GM21619 (cell line): ENCODE measurements at regions not wholly inside any gene's neighbourhood (a gene's known extent, or its start where the extent isn't known, plus 50 kb on each side); places are given as distances from the start of the nearest gene placed in this dataset.

Experiments used
- ATAC-seq: cut with Tn5 transposase; IDR thresholded peaks from one replicate; pipeline ENCODE4 v1.9.1; 2021; ENCODE audit not compliant: unreplicated experiment

GRCh38 chr7:116145245-116145852 lies 65.0 kb upstream of the TES start:
- peak; percentile 76 for ATAC-seq

GRCh38 chr7:116148108-116148507 lies 62.2 kb upstream of the TES start:
- no peak for ATAC-seq

GRCh38 chr7:116148626-116149025 lies 61.7 kb upstream of the TES start:
- no peak for ATAC-seq

- ATAC-seq: peak; percentile 94
These were observed 59.8 kb upstream of the TES start for GRCh38 chr7:116150588-116150987.

GRCh38 chr7:116152276-116152675 lies 58.1 kb upstream of the TES start:
- no peak for ATAC-seq

- ATAC-seq: no peak
These were observed 57.3 kb upstream of the TES start for GRCh38 chr7:116153050-116153449.

GRCh38 chr7:116159711-116160110 lies 50.6 kb upstream of the TES start:
- no peak for ATAC-seq
